ENCODE measurements at regions not wholly inside any gene's neighbourhood (a gene's known extent, or its start where the extent isn't known, plus 50 kb on each side); places are given as distances from the start of the nearest gene placed in this dataset.
A peak's percentile ranks its signal among the peaks of the same experiment; 100 is the strongest.

- no peaks in the 10 kb centered on the region for H3K9me1 ChIP-seq (ENCODE audit: control insufficient read depth, insufficient read depth, low read length)
- CTCF ChIA-PET (ENCODE audit: low intra/inter-chr PET ratio): no interaction called here
Measured at GRCh38 chr7:4604456-4604940, 77.6 kb upstream of the FOXK1 start.

GRCh38 chr7:4606797-4607196 lies 75.3 kb upstream of the FOXK1 start:
- peaks cover 0 to 3% of the 10 kb centered on the region in 2 experiments; a peak in 2 of 5 replicates for H3K4me1 ChIP-seq (replicated peaks in 1 of 2; ENCODE audit: control insufficient read depth in 2 of 2, insufficient read depth in 2 of 2, low read length in 2 of 2)
- no peak for ATAC-seq
- H3K9ac ChIP-seq (ENCODE audit: insufficient read depth in 1 of 2, low read depth in 2 of 2, low read length in 2 of 2): no peak overlapping the region
- no peaks in the 10 kb centered on the region for H3K9me1 ChIP-seq (ENCODE audit: control insufficient read depth, insufficient read depth, low read length)
- FAIRE-seq: no peak
- H3K9me3 ChIP-seq (replicated peaks; ENCODE audit: control insufficient read depth, insufficient read depth, low read depth, low read length): no peaks in the 10 kb centered on the region
- peak overlapping the region; percentile 3; the same call in 1 of the 2 replicates for H3K4me2 ChIP-seq (ENCODE audit: insufficient read depth, low read length)
- no peak overlapping the region for H2AFZ ChIP-seq (ENCODE audit: low read depth, low read length)
- H3K27me3 ChIP-seq (ENCODE audit: control insufficient read depth in 2 of 2, insufficient read depth in 2 of 2, low read length in 2 of 2): peaks cover 8 to 53% of the 10 kb centered on the region in 2 experiments
- intact Hi-C loops (cut with micrococcal nuclease) (no loop called here), in situ Hi-C loops (cut with MboI) (no loop called here)
- H3K4me3 ChIP-seq: no peak overlapping the region
- no peak for DNase-seq (ENCODE audit: extremely low read depth in 1 of 4, low spot score in 3 of 4)
- H4K20me1 ChIP-seq (replicated peaks; ENCODE audit: control insufficient read depth, insufficient read depth, low read length): no peaks in the 10 kb centered on the region; the same call in 1 of the 2 replicates
- H3K36me3 ChIP-seq (ENCODE audit: control insufficient read depth, insufficient read depth, low read length): no peaks in the 10 kb centered on the region
- BruUV-seq (replicated peaks): no TSS peak
- WGBS (ENCODE audit: insufficient coverage, low coverage, missing lambda C conversion rate): 9% methylated on average over 10 of the region's 10 CpGs
- no peaks in the 10 kb centered on the region for H3K79me2 ChIP-seq (ENCODE audit: control insufficient read depth, insufficient read depth, low read length)
- POLR2A ChIA-PET: interaction anchor here (0.7 to 1.0 kb wide), 2 partner anchors 25 to 35 kb away, joined by 3 read pairs; no protein-coding TSS in a partner anchor
- H3K27ac ChIP-seq (ENCODE audit: extremely low read depth, low read depth, low read length): no peak overlapping the region
- CTCF ChIA-PET (ENCODE audit: low intra/inter-chr PET ratio): no interaction called here
- TF ChIP-seq MAFG (tag; conservative IDR thresholded peaks at IDR 0.05): no peak
- no peak for TF ChIP-seq GMEB1 (CRISPR knock-in tag; IDR thresholded peaks at IDR 0.05)
- no peak for TF ChIP-seq CSDE1 (IDR thresholded peaks at IDR 0.05)
- no peak for TF ChIP-seq ZNF407 (IDR thresholded peaks at IDR 0.05; ENCODE audit: low read depth)

More at GRCh38 chr7:4604456-4604940, 77.6 kb upstream of the FOXK1 start:
- no peak for DNase-seq (ENCODE audit: extremely low read depth in 1 of 4, low spot score in 3 of 4)
- no peak overlapping the region for H2AFZ ChIP-seq (ENCODE audit: low read depth, low read length)
- peaks cover 0 to 3% of the 10 kb centered on the region in 2 experiments; a peak in 2 of 5 replicates for H3K4me1 ChIP-seq (replicated peaks in 1 of 2; ENCODE audit: control insufficient read depth in 2 of 2, insufficient read depth in 2 of 2, low read length in 2 of 2)
- POLR2A ChIA-PET: interaction anchor here (0.6 kb wide), 1 partner anchor 72 kb away, joined by 3 read pairs; no protein-coding TSS in a partner anchor
- H3K9ac ChIP-seq (ENCODE audit: insufficient read depth in 1 of 2, low read depth in 2 of 2, low read length in 2 of 2): peak overlapping the region in 1 of 2 experiments; percentile 35; a peak in 1 of 4 replicates
- no peak overlapping the region for H3K27ac ChIP-seq (ENCODE audit: extremely low read depth, low read depth, low read length)
- H4K20me1 ChIP-seq (replicated peaks; ENCODE audit: control insufficient read depth, insufficient read depth, low read length): no peaks in the 10 kb centered on the region; the same call in 1 of the 2 replicates
- FAIRE-seq: no peak
- TF ChIP-seq SREBF2 (CRISPR knock-in tag; IDR thresholded peaks at IDR 0.05): no peak
- no peak for TF ChIP-seq TCF7L2 (IDR thresholded peaks at IDR 0.05; ENCODE audit: low read depth, low read length)
- no peak for TF ChIP-seq ZNF224 (CRISPR knock-in tag; IDR thresholded peaks at IDR 0.05)
- TF ChIP-seq PPARD (CRISPR knock-in tag; IDR thresholded peaks at IDR 0.05): no peak
- no peak for TF ChIP-seq NCOA4 (IDR thresholded peaks at IDR 0.05; ENCODE audit: partially characterized antibody)
- peaks cover 10 to 60% of the 10 kb centered on the region in 2 experiments for H3K27me3 ChIP-seq (ENCODE audit: control insufficient read depth in 2 of 2, insufficient read depth in 2 of 2, low read length in 2 of 2)
- intact Hi-C loops (cut with micrococcal nuclease) (no loop called here), in situ Hi-C loops (cut with MboI) (no loop called here)
- WGBS (ENCODE audit: insufficient coverage, low coverage, missing lambda C conversion rate): 7% methylated on average over 16 of the region's 16 CpGs
- H3K9me3 ChIP-seq (replicated peaks; ENCODE audit: control insufficient read depth, insufficient read depth, low read depth, low read length): no peaks in the 10 kb centered on the region
- no peak for ATAC-seq
- BruUV-seq (replicated peaks): no TSS peak
- H3K4me2 ChIP-seq (ENCODE audit: insufficient read depth, low read length): no peak overlapping the region
- H3K79me2 ChIP-seq (ENCODE audit: control insufficient read depth, insufficient read depth, low read length): no peaks in the 10 kb centered on the region
- H3K36me3 ChIP-seq (ENCODE audit: control insufficient read depth, insufficient read depth, low read length): no peaks in the 10 kb centered on the region
- H3K4me3 ChIP-seq: no peak overlapping the region

Measured in K562 (cell line).